Fibroblast of the aortic adventitia (primary cell): ENCODE measurements at regions not wholly inside any gene's neighbourhood (a gene's known extent, or its start where the extent isn't known, plus 50 kb on each side); places are given as distances from the start of the nearest gene placed in this dataset.

Source experiments
- DNase-seq: peaks from one replicate; pipeline ENCODE4 v3.0.0-alpha.2; 2010; ENCODE audit warnings: low read depth
- H3K4me3 ChIP-seq: 2 replicates; pipeline ENCODE4 v1.5.1; 2011; ENCODE audit warnings: low read depth, mild to moderate bottlenecking, control low read depth, low read length, moderate library complexity
- CTCF ChIP-seq: IDR thresholded peaks from 2 replicates; pipeline ENCODE4 v1.5.1; 2011; ENCODE audit warnings: mild to moderate bottlenecking, low read length, control low read depth, inconsistent platforms; ENCODE audit not compliant: insufficient read depth

- no peak overlapping the region for H3K4me3 ChIP-seq
- no peak for DNase-seq
- TF ChIP-seq CTCF: no peak
These were observed 172.3 kb upstream of the TMPO start for GRCh38 chr12:98343002-98343567.

GRCh38 chr12:98344046-98344930 lies 171.1 kb upstream of the TMPO start:
- no peak for TF ChIP-seq CTCF
- DNase-seq: no peak
- no peak overlapping the region for H3K4me3 ChIP-seq

GRCh38 chr12:98345308-98345876 lies 170.0 kb upstream of the TMPO start:
- no peak for DNase-seq
- no peak overlapping the region for H3K4me3 ChIP-seq
- no peak for TF ChIP-seq CTCF

GRCh38 chr12:98351089-98351488 lies 164.3 kb upstream of the TMPO start:
- TF ChIP-seq CTCF: no peak
- H3K4me3 ChIP-seq: no peak overlapping the region
- DNase-seq: no peak

GRCh38 chr12:98351784-98352183 lies 163.6 kb upstream of the TMPO start:
- no peak for TF ChIP-seq CTCF
- DNase-seq: no peak
- no peak overlapping the region for H3K4me3 ChIP-seq

GRCh38 chr12:98352218-98352811 lies 163.1 kb upstream of the TMPO start:
- DNase-seq: peak; percentile 72
- no peak overlapping the region for H3K4me3 ChIP-seq
- TF ChIP-seq CTCF: no peak
